H1 (cell line): ENCODE measurements at regions not wholly inside any gene's neighbourhood (a gene's known extent, or its start where the extent isn't known, plus 50 kb on each side); places are given as distances from the start of the nearest gene placed in this dataset.

Experiments used
- CTCF ChIA-PET: fragments of 300-600 bp; sonication (Branson Sonifier 250); formaldehyde crosslinking; loops from one replicate; lab custom pipeline; 2021; ENCODE audit not compliant: partially characterized antibody; lab: Charles Lee
- POLR2A ChIA-PET: fragments of 300-600 bp; sonication (Branson Sonifier 250); formaldehyde crosslinking; loops from one replicate; lab custom pipeline; 2021; ENCODE audit warnings: inconsistent platforms; ENCODE audit not compliant: partially characterized antibody; lab: Charles Lee
- DNase-seq, 2 experiments: peaks; one replicate each; pipeline versions ENCODE4 v3.0.0 to v3.0.0-alpha.2; 2010 to 2022; ENCODE audit warnings: low spot score in 2 of 2, low read depth in 1 of 2, mixed read lengths in 1 of 2
- FAIRE-seq: peaks from 2 replicates; lab custom pipeline; 2011; peaks lifted over from hg19 to GRCh38; lab: Jason Lieb, UNC
- H2AFZ ChIP-seq: 2 replicates; pipeline ENCODE4 v1.8.1; 2012; ENCODE audit warnings: low read length, inconsistent platforms
- H2AK5ac ChIP-seq: 2 replicates; pipeline ENCODE4 v1.6.1; 2013; ENCODE audit warnings: low read depth, low read length
- H2BK120ac ChIP-seq: replicated peaks from 2 replicates; pipeline ENCODE3; 2013; ENCODE audit warnings: low read depth, low read length, inconsistent platforms
- H2BK12ac ChIP-seq: 2 replicates; pipeline ENCODE4 v1.6.1; 2013; ENCODE audit warnings: low read depth, low read length
- H2BK15ac ChIP-seq: 2 replicates; pipeline ENCODE4 v1.6.1; 2013; ENCODE audit warnings: low read length
- H2BK20ac ChIP-seq: 2 replicates; pipeline ENCODE4 v1.6.1; 2013; ENCODE audit warnings: low read length
- H2BK5ac ChIP-seq: 2 replicates; pipeline ENCODE4 v1.6.1; 2013; ENCODE audit warnings: low read depth, low read length
- H3K14ac ChIP-seq: 2 replicates; pipeline ENCODE4 v1.6.1; 2013; ENCODE audit warnings: inconsistent platforms; ENCODE audit not compliant: insufficient read length
- H3K18ac ChIP-seq: 2 replicates; pipeline ENCODE4 v1.6.1; 2013; ENCODE audit warnings: low read length; ENCODE audit errors: extremely low read depth
- H3K23ac ChIP-seq: 2 replicates; pipeline ENCODE4 v1.6.1; 2013; ENCODE audit warnings: inconsistent platforms; ENCODE audit not compliant: insufficient read length
- H3K23me2 ChIP-seq: 2 replicates; pipeline ENCODE4 v1.6.1; 2013; ENCODE audit warnings: low read depth, low read length
- H3K27ac ChIP-seq: 2 replicates; pipeline ENCODE4 v1.6.1; 2011; ENCODE audit warnings: low read depth, low read length, inconsistent platforms
- H3K27me3 ChIP-seq, 4 experiments: replicated peaks in 1 of 4; 1 replicate in 1 of 4; 2 replicates in 3 of 4; pipeline versions ENCODE4 v1.6.1 to v1.8.1; 2011 to 2013; ENCODE audit warnings: low read length in 3 of 4, mild to moderate bottlenecking in 3 of 4, inconsistent platforms in 2 of 4, mixed read lengths in 2 of 4, moderate library complexity in 1 of 4; ENCODE audit not compliant: control insufficient read depth in 3 of 4, insufficient read depth in 3 of 4; ENCODE audit errors: extremely low read depth in 1 of 4
- H3K36me3 ChIP-seq, 4 experiments: 2 replicates each; pipeline versions ENCODE4 v1.6.1 to v1.8.1; 2011 to 2013; ENCODE audit warnings: mild to moderate bottlenecking in 4 of 4, low read length in 3 of 4, moderate library complexity in 2 of 4, control low read depth in 1 of 4, inconsistent platforms in 1 of 4; ENCODE audit not compliant: insufficient read depth in 4 of 4, control insufficient read depth in 2 of 4
- H3K4ac ChIP-seq: replicated peaks from 2 replicates; pipeline ENCODE3; 2013; ENCODE audit warnings: low read length, low read depth, mixed read lengths, inconsistent platforms; ENCODE audit not compliant: insufficient read length
- H3K4me1 ChIP-seq, 4 experiments: replicated peaks in 1 of 4; 1 replicate in 1 of 4; 2 replicates in 3 of 4; pipeline versions ENCODE4 v1.6.1 to v1.8.1; 2011 to 2013; ENCODE audit warnings: low read length in 3 of 4, inconsistent platforms in 2 of 4, mixed read lengths in 1 of 4; ENCODE audit not compliant: insufficient read depth in 4 of 4, control insufficient read depth in 3 of 4
- H3K4me2 ChIP-seq, 2 experiments: 2 replicates each; pipeline versions ENCODE4 v1.6.1 to v1.8.1; 2011 to 2013; ENCODE audit warnings: low read depth in 2 of 2, low read length in 2 of 2, control low read depth in 1 of 2, inconsistent platforms in 1 of 2, mild to moderate bottlenecking in 1 of 2; ENCODE audit not compliant: insufficient read depth in 1 of 2
- H3K4me3 ChIP-seq, 4 experiments: fragments of 200-600, 300-600 bp in 1 of 4; sonication (generic), shearing (Covaris generic), sonication (Bioruptor Twin) in 1 of 4; 2 replicates each; pipeline versions ENCODE4 v1.5.1 to v1.8.1; 2011 to 2016; ENCODE audit warnings: low read length in 4 of 4, low read depth in 3 of 4, control low read depth in 2 of 4, inconsistent platforms in 2 of 4, mild to moderate bottlenecking in 2 of 4, mixed read lengths in 1 of 4, moderate library complexity in 1 of 4; ENCODE audit not compliant: insufficient read depth in 2 of 4; ENCODE audit errors: extremely low read depth in 1 of 4
- H3K56ac ChIP-seq: replicated peaks from 2 replicates; pipeline ENCODE3; 2013; ENCODE audit warnings: low read depth, mild to moderate bottlenecking, mixed read lengths, low read length, inconsistent platforms; ENCODE audit not compliant: insufficient read length
- H3K79me1 ChIP-seq: 2 replicates; pipeline ENCODE4 v1.6.1; 2013; ENCODE audit warnings: low read depth, low read length, control low read depth
- H3K79me2 ChIP-seq, 2 experiments: 2 replicates each; pipeline versions ENCODE4 v1.6.1 to v1.8.1; 2012 to 2013; ENCODE audit warnings: low read length in 2 of 2, mild to moderate bottlenecking in 2 of 2, inconsistent platforms in 1 of 2; ENCODE audit not compliant: insufficient read depth in 2 of 2, control insufficient read depth in 1 of 2
- H3K9ac ChIP-seq, 4 experiments: replicated peaks in 1 of 4; 1 replicate in 1 of 4; 2 replicates in 3 of 4; pipeline versions ENCODE4 v1.6.1 to v1.8.1; 2011 to 2013; ENCODE audit warnings: low read depth in 3 of 4, low read length in 3 of 4, control low read depth in 2 of 4, mild to moderate bottlenecking in 2 of 4, moderate library complexity in 2 of 4, inconsistent platforms in 1 of 4; ENCODE audit errors: extremely low read depth in 1 of 4
- H3K9me3 ChIP-seq, 2 experiments: 2 replicates each; pipeline versions ENCODE4 v1.6.1 to v1.8.1; 2012 to 2013; ENCODE audit warnings: mild to moderate bottlenecking in 2 of 2, moderate library complexity in 2 of 2, control low read depth in 1 of 2, inconsistent platforms in 1 of 2, low read depth in 1 of 2, low read length in 1 of 2, mixed read lengths in 1 of 2; ENCODE audit not compliant: insufficient read depth in 2 of 2
- H4K20me1 ChIP-seq, 2 experiments: replicated peaks in 1 of 2; 2 replicates each; pipeline versions ENCODE3 to v1.8.1; 2011 to 2013; ENCODE audit warnings: inconsistent platforms in 2 of 2, low read length in 2 of 2, mild to moderate bottlenecking in 1 of 2; ENCODE audit not compliant: insufficient read depth in 2 of 2, control insufficient read depth in 1 of 2
- H4K5ac ChIP-seq: 2 replicates; pipeline ENCODE4 v1.6.1; 2013; ENCODE audit warnings: low read length, low read depth, mixed read lengths, inconsistent platforms; ENCODE audit not compliant: insufficient read length
- H4K8ac ChIP-seq: 2 replicates; pipeline ENCODE4 v1.8.0; 2013; ENCODE audit warnings: mild to moderate bottlenecking, moderate library complexity, low read length, inconsistent platforms; ENCODE audit not compliant: insufficient read depth; ENCODE audit errors: extremely low read depth
- H4K91ac ChIP-seq: replicated peaks from 2 replicates; pipeline ENCODE3; 2013; ENCODE audit warnings: low read length, mixed read lengths, inconsistent platforms; ENCODE audit not compliant: insufficient read length
- BACH1 ChIP-seq: IDR thresholded peaks from 2 replicates; pipeline ENCODE4 v1.6.1; 2012; ENCODE audit warnings: low read length, improper control_type of control experiment
- CEBPB ChIP-seq: IDR thresholded peaks from 2 replicates; pipeline ENCODE4 v1.6.1; 2012; ENCODE audit warnings: low read depth, low read length
- CTBP2 ChIP-seq: IDR thresholded peaks from 2 replicates; pipeline ENCODE4 v1.7.0; 2011; ENCODE audit warnings: borderline replicate concordance, mild to moderate bottlenecking, moderate library complexity, mixed read lengths, low read length; ENCODE audit not compliant: insufficient read depth, insufficient read length
- EGR1 ChIP-seq: IDR thresholded peaks from 2 replicates; pipeline ENCODE4 v1.6.1; 2011; ENCODE audit warnings: low read depth, low read length, borderline replicate concordance
- EP300 ChIP-seq, 2 experiments: IDR thresholded peaks; 1 replicate in 1 of 2; 2 replicates in 1 of 2; pipeline ENCODE4 v1.6.1; 2011 to 2012; ENCODE audit warnings: low read depth in 2 of 2, low read length in 2 of 2, mild to moderate bottlenecking in 2 of 2, borderline replicate concordance in 1 of 2, inconsistent platforms in 1 of 2, moderate library complexity in 1 of 2
- EZH2 ChIP-seq: fragments of 200-600 bp; sonication (generic); IDR thresholded peaks from 2 replicates; pipeline ENCODE4 v1.7.1; 2012; ENCODE audit warnings: low read depth, mild to moderate bottlenecking, moderate library complexity, low read length, inconsistent platforms; ENCODE audit not compliant: severe bottlenecking
- GABPA ChIP-seq: IDR thresholded peaks from 2 replicates; pipeline ENCODE4 v1.6.1; 2011; ENCODE audit warnings: mild to moderate bottlenecking, low read length, moderate library complexity, borderline replicate concordance; ENCODE audit not compliant: insufficient read depth
- HDAC2 ChIP-seq, 2 experiments: fragments of 300-600 bp in 1 of 2; sonication (generic) in 1 of 2; IDR thresholded peaks; 2 replicates each; pipeline ENCODE4 v1.6.1; 2011 to 2012; ENCODE audit warnings: low read depth in 2 of 2, low read length in 2 of 2, mild to moderate bottlenecking in 2 of 2, moderate library complexity in 2 of 2, borderline replicate concordance in 1 of 2, inconsistent platforms in 1 of 2
- KDM5A ChIP-seq: fragments of 200-600 bp; IDR thresholded peaks from 2 replicates; pipeline ENCODE4 v1.7.1; 2012; ENCODE audit warnings: mild to moderate bottlenecking, low read length, inconsistent platforms, mixed read lengths
- POLR2A ChIP-seq, 2 experiments: IDR thresholded peaks; 1 replicate in 1 of 2; 2 replicates in 1 of 2; pipeline ENCODE4 v1.6.1; 2011; ENCODE audit warnings: low read depth in 2 of 2, low read length in 2 of 2, mild to moderate bottlenecking in 2 of 2; ENCODE audit errors: control extremely low read depth in 1 of 2
- POLR2AphosphoS5 ChIP-seq: IDR thresholded peaks from 2 replicates; pipeline ENCODE4 v1.6.1; 2011; ENCODE audit warnings: low read depth, low read length
- POU5F1 ChIP-seq: IDR thresholded peaks from 2 replicates; pipeline ENCODE4 v1.6.1; 2011; ENCODE audit warnings: low read depth, mild to moderate bottlenecking, low read length, moderate library complexity
- SIN3A ChIP-seq, 2 experiments: IDR thresholded peaks in 1 of 2; conservative IDR thresholded peaks in 1 of 2; 2 replicates each; pipeline ENCODE4 v1.6.1; 2011 to 2012; ENCODE audit warnings: low read length in 2 of 2, improper control_type of control experiment in 1 of 2, low read depth in 1 of 2, mild to moderate bottlenecking in 1 of 2
- SP2 ChIP-seq: IDR thresholded peaks from 2 replicates; pipeline ENCODE4 v1.6.1; 2012; ENCODE audit warnings: mild to moderate bottlenecking, low read length, inconsistent platforms
- TAF1 ChIP-seq: IDR thresholded peaks from 2 replicates; pipeline ENCODE4 v1.6.1; 2011; ENCODE audit warnings: mild to moderate bottlenecking, low read depth, low read length
- TBP ChIP-seq: IDR thresholded peaks from 2 replicates; pipeline ENCODE4 v1.6.1; 2011; ENCODE audit warnings: low read depth, low read length, improper control_type of control experiment
- WGBS, 2 experiments: shearing (Covaris generic) in 1 of 2; methylation state at CpG; one replicate each; pipeline versions ENCODE4 v1.1.6 to v1.1.7; 2013 to 2015; ENCODE audit warnings: low lambda C conversion rate in 2 of 2, mixed read lengths in 2 of 2, inconsistent platforms in 1 of 2, low coverage in 1 of 2, missing lambda C conversion rate in 1 of 2; ENCODE audit not compliant: insufficient replicate concordance in 2 of 2, insufficient coverage in 1 of 2, insufficient read length in 1 of 2; ENCODE audit errors: extremely low coverage in 1 of 2, missing lambda C conversion rate in 1 of 2; 5-methylcytosine and 5-hydroxymethylcytosine counted together

DNA sequence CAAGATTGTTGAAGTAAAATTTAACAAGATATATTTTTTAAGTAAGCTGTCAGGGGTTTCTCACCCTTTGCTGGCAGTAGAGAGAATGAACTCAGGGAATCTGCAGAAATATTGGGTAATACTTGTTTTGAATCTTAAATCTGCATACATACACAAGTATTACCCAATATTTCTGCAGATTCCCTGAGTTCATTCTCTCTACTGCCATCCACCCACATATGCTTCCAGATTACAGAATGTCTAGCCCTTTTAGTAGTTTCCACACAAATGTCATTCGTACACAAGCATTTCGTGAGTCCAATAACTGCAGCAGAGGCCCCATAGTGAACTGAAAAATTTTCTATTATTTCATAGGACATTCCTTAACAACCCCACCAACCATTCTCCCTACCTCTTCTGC is 69.6 kb upstream of the TNFRSF21 start:
- no peak overlapping the region for H4K8ac ChIP-seq
- H3K23ac ChIP-seq = no peak overlapping the region
- H2BK120ac ChIP-seq = no peak overlapping the region
- no peaks in the 10 kb centered on the region for H3K79me1 ChIP-seq
- no peak overlapping the region for H3K4ac ChIP-seq
- H3K18ac ChIP-seq = no peak overlapping the region
- ChIA-PET CTCF (no interaction called here), POLR2A (no interaction called here)
- H2AFZ ChIP-seq = no peak overlapping the region
- no peak overlapping the region for H3K14ac ChIP-seq
- H2BK5ac ChIP-seq = no peak overlapping the region
- no peak overlapping the region for H3K4me2 ChIP-seq
- no peaks in the 10 kb centered on the region for H3K4me1 ChIP-seq
- H4K20me1 ChIP-seq = no peaks in the 10 kb centered on the region
- H2BK12ac ChIP-seq = no peak overlapping the region
- H4K91ac ChIP-seq = no peak overlapping the region
- H2BK20ac ChIP-seq = no peak overlapping the region
- H3K27ac ChIP-seq = no peak overlapping the region
- H3K27me3 ChIP-seq = no peaks in the 10 kb centered on the region
- FAIRE-seq = no peak
- no peaks in the 10 kb centered on the region for H3K23me2 ChIP-seq
- H2AK5ac ChIP-seq = no peak overlapping the region
- WGBS, 2 experiments = 71% methylated on average over 2 of the region's 2 CpGs; no CpG with 5 or more reads in 1 of the 2 experiments
- H4K5ac ChIP-seq = no peak overlapping the region
- no peak overlapping the region for H3K56ac ChIP-seq
- H3K9me3 ChIP-seq = no peaks in the 10 kb centered on the region
- no peak for DNase-seq
- no peak overlapping the region for H2BK15ac ChIP-seq
- no peaks in the 10 kb centered on the region for H3K36me3 ChIP-seq
- H3K9ac ChIP-seq = no peak overlapping the region
- H3K4me3 ChIP-seq = no peak overlapping the region
- H3K79me2 ChIP-seq = no peaks in the 10 kb centered on the region
- TF ChIP-seq GABPA (no peak), SIN3A (conservative IDR thresholded peaks at IDR 0.05 in 1 of 2, IDR thresholded peaks at IDR 0.05 in 1 of 2; ENCODE audit: low read depth in 1 of 2, low read length in 2 of 2) (no peak), EZH2 (no peak), EGR1 (no peak), CEBPB (no peak), TBP (no peak), CTBP2 (no peak), EP300 (IDR thresholded peaks at IDR 0.05; ENCODE audit: borderline replicate concordance in 1 of 2, low read depth in 2 of 2, low read length in 2 of 2) (no peak), SP2 (no peak), HDAC2 (IDR thresholded peaks at IDR 0.05; ENCODE audit: borderline replicate concordance in 1 of 2, low read depth in 2 of 2, low read length in 2 of 2) (no peak), BACH1 (no peak), POLR2A (IDR thresholded peaks at IDR 0.05; ENCODE audit: control extremely low read depth in 1 of 2, low read depth in 2 of 2, low read length in 2 of 2) (no peak), POLR2AphosphoS5 (no peak), KDM5A (no peak), POU5F1 (no peak), TAF1 (no peak)
